HepG2 (cell line): ENCODE measurements at regions not wholly inside any gene's neighbourhood (a gene's known extent, or its start where the extent isn't known, plus 50 kb on each side); places are given as distances from the start of the nearest gene placed in this dataset.

Source experiments
- ATAC-seq: fragments of 200-7000 bp; cut with Tn5 transposase; 3 replicates; pipeline ENCODE4 v1.9.1; 2020; ENCODE audit warnings: mild to moderate bottlenecking, moderate library complexity
- BruUV-seq: library from RNA; stranded (reverse); fragments of 400-500 nt; replicated peaks from 2 replicates; lab custom pipeline; 2021; lab: Mats Ljungman, UMichigan
- CTCF ChIA-PET: fragments of 300-600 bp; formaldehyde crosslinking; extraction: SDS; loops from one replicate; lab custom pipeline; 2021; ENCODE audit warnings: low total read pairs, inconsistent platforms, low intra/inter-chr PET ratio; lab: Yijun Ruan, JAX
- POLR2A ChIA-PET: fragments of 350-600 bp; sonication (Branson Sonifier 250); formaldehyde crosslinking; loops from one replicate; lab custom pipeline; 2020; ENCODE audit warnings: antibody characterized with exemption, inconsistent platforms; lab: Yijun Ruan, JAX
- DNase-seq: peaks from one replicate; pipeline ENCODE4 v3.0.0-alpha.2; 2015; ENCODE audit warnings: low spot score
- FAIRE-seq: peaks from 3 replicates; lab custom pipeline; 2011; peaks lifted over from hg19 to GRCh38; lab: Jason Lieb, UNC
- H2AFZ ChIP-seq: one replicate; pipeline ENCODE4 v1.6.1; 2011; ENCODE audit warnings: low read length, inconsistent platforms
- H3K27ac ChIP-seq: fragments of 300-600 bp; 3 replicates; pipeline ENCODE4 v1.8.0; 2011; ENCODE audit warnings: mixed run types, mild to moderate bottlenecking, mixed read lengths, low read length, inconsistent platforms; ENCODE audit not compliant: insufficient read depth; ENCODE audit errors: extremely low read length
- H3K27me3 ChIP-seq, 2 experiments: fragments of 200-600 bp in 1 of 2; 2 replicates in 1 of 2; 3 replicates in 1 of 2; pipeline versions ENCODE4 v1.6.0 to v1.8.0; 2011; ENCODE audit warnings: low read length in 2 of 2, mild to moderate bottlenecking in 2 of 2, moderate library complexity in 2 of 2, inconsistent platforms in 1 of 2; ENCODE audit not compliant: insufficient read depth in 2 of 2, control insufficient read depth in 1 of 2
- H3K36me3 ChIP-seq, 2 experiments: fragments of 200-600 bp in 1 of 2; replicated peaks in 1 of 2; 2 replicates in 1 of 2; 3 replicates in 1 of 2; pipeline versions ENCODE4 v1.5.1 to v1.8.0; 2011; ENCODE audit warnings: low read length in 2 of 2, inconsistent platforms in 1 of 2; ENCODE audit not compliant: insufficient read depth in 2 of 2, control insufficient read depth in 1 of 2
- H3K4me1 ChIP-seq: 2 replicates; pipeline ENCODE4 v1.5.1; 2012; ENCODE audit warnings: low read length, inconsistent platforms; ENCODE audit not compliant: insufficient read depth
- H3K4me2 ChIP-seq: 2 replicates; pipeline ENCODE4 v1.6.0; 2011; ENCODE audit warnings: low read depth, low read length, inconsistent platforms
- H3K4me3 ChIP-seq, 3 experiments: fragments of 200-600 bp in 1 of 3; sonication (generic), shearing (Covaris generic) in 1 of 3; replicated peaks in 1 of 3; 2 replicates each; pipeline ENCODE4 v1.5.1; 2011 to 2016; ENCODE audit warnings: low read length in 3 of 3, inconsistent platforms in 2 of 3, low read depth in 2 of 3, mild to moderate bottlenecking in 2 of 3, control low read depth in 1 of 3, mixed read lengths in 1 of 3; ENCODE audit not compliant: insufficient read depth in 1 of 3
- H3K79me2 ChIP-seq: one replicate; pipeline ENCODE4 v1.6.1; 2011; ENCODE audit warnings: low read length, inconsistent platforms; ENCODE audit not compliant: insufficient read depth
- H3K9ac ChIP-seq: 2 replicates; pipeline ENCODE4 v1.6.0; 2011; ENCODE audit warnings: mild to moderate bottlenecking, low read depth, low read length, inconsistent platforms; ENCODE audit not compliant: insufficient read depth
- H3K9me3 ChIP-seq: 2 replicates; pipeline ENCODE4 v1.5.1; 2012; ENCODE audit warnings: mild to moderate bottlenecking, low read length
- H4K20me1 ChIP-seq: 2 replicates; pipeline ENCODE4 v1.6.0; 2011; ENCODE audit warnings: inconsistent platforms, mild to moderate bottlenecking, low read length, moderate library complexity; ENCODE audit not compliant: insufficient read depth
- CHCHD3 ChIP-seq: sonication (generic); formaldehyde crosslinking; IDR thresholded peaks from 2 replicates; pipeline ENCODE4 v1.8.0; 2022; ENCODE audit warnings: mild to moderate bottlenecking, missing genetic modification reagents, moderate library complexity
- ETV6 ChIP-seq: sonication (generic); formaldehyde crosslinking; conservative IDR thresholded peaks from 2 replicates; pipeline ENCODE4 v1.4.0; 2020; ENCODE audit warnings: missing genetic modification reagents
- HOMEZ ChIP-seq: IDR thresholded peaks from 2 replicates; pipeline ENCODE4 v1.6.1; 2016; ENCODE audit warnings: low read depth
- KDM4B ChIP-seq: sonication (generic); formaldehyde crosslinking; IDR thresholded peaks from 2 replicates; pipeline ENCODE4 v1.4.0; 2020; ENCODE audit warnings: missing genetic modification reagents
- MATR3 ChIP-seq: sonication (generic); formaldehyde crosslinking; IDR thresholded peaks from 2 replicates; pipeline ENCODE4 v1.4.0; 2020; ENCODE audit warnings: missing genetic modification reagents
- MED1 ChIP-seq: sonication (generic); formaldehyde crosslinking; IDR thresholded peaks from 2 replicates; pipeline ENCODE4 v1.4.0; 2020; ENCODE audit warnings: missing genetic modification reagents
- MZF1 ChIP-seq: sonication (generic); formaldehyde crosslinking; IDR thresholded peaks from 2 replicates; pipeline ENCODE4 v1.8.1; 2023; ENCODE audit warnings: mild to moderate bottlenecking, missing genetic modification reagents, borderline replicate concordance
- NR3C1 ChIP-seq: sonication (generic); formaldehyde crosslinking; IDR thresholded peaks from 2 replicates; pipeline ENCODE4 v1.4.0; 2020; ENCODE audit warnings: missing genetic modification reagents
- POLR2AphosphoS2 ChIP-seq: IDR thresholded peaks from 2 replicates; pipeline ENCODE4 v1.6.1; 2011; ENCODE audit warnings: low read depth, low read length, improper control_type of control experiment
- RARG ChIP-seq: sonication (generic); formaldehyde crosslinking; IDR thresholded peaks from 2 replicates; pipeline ENCODE4 v1.4.0; 2020; ENCODE audit warnings: low read depth, mild to moderate bottlenecking, missing genetic modification reagents
- SALL1 ChIP-seq: sonication (generic); formaldehyde crosslinking; IDR thresholded peaks from 2 replicates; pipeline ENCODE4 v1.8.0; 2022; ENCODE audit warnings: mild to moderate bottlenecking, missing genetic modification reagents
- SNAPC5 ChIP-seq: sonication (generic); formaldehyde crosslinking; IDR thresholded peaks from 2 replicates; pipeline ENCODE4 v1.8.1; 2023; ENCODE audit warnings: mild to moderate bottlenecking, missing genetic modification reagents, borderline replicate concordance
- ZNF207 ChIP-seq: fragments of 450-650 bp; IDR thresholded peaks from 2 replicates; pipeline ENCODE4 v1.6.1; 2016; ENCODE audit warnings: antibody characterized with exemption, borderline replicate concordance
- ZNF326 ChIP-seq: sonication (generic); formaldehyde crosslinking; IDR thresholded peaks from 2 replicates; pipeline ENCODE4 v1.4.0; 2020; ENCODE audit warnings: missing genetic modification reagents, borderline replicate concordance
- ZNF367 ChIP-seq: sonication (generic); formaldehyde crosslinking; IDR thresholded peaks from 2 replicates; pipeline ENCODE4 v1.4.0; 2020; ENCODE audit warnings: missing genetic modification reagents, borderline replicate concordance
- ZNF501 ChIP-seq: sonication (generic); formaldehyde crosslinking; IDR thresholded peaks from 2 replicates; pipeline ENCODE4 v1.5.1; 2020; ENCODE audit warnings: mild to moderate bottlenecking, moderate library complexity, missing genetic modification reagents
- ZNF510 ChIP-seq: sonication (generic); formaldehyde crosslinking; IDR thresholded peaks from 2 replicates; pipeline ENCODE4 v1.4.0; 2020; ENCODE audit warnings: low read depth, mild to moderate bottlenecking, missing genetic modification reagents
- WGBS: methylation state at CpG from one replicate; pipeline ENCODE4 v1.1.6; 2017; ENCODE audit warnings: low lambda C conversion rate; 5-methylcytosine and 5-hydroxymethylcytosine counted together
- in situ Hi-C: cut with HindIII; loops from 2 replicates; pipeline ENCODE4 v1.10.0; 2017; ENCODE audit warnings: low pct_unique_long_range_greater_than_20kb; ENCODE audit not compliant: extremely low pct_ligation_motif_present
- intact Hi-C: fragments of 100-400 bp; cut with micrococcal nuclease; formaldehyde crosslinking; loops from one replicate; pipeline ENCODE4 v1.10.0; 2022; ENCODE audit not compliant: unreplicated experiment
- TF ChIP-seq, protein P1 (sequence below): sonication (generic); formaldehyde crosslinking; IDR thresholded peaks from 2 replicates; pipeline ENCODE4 v1.5.0; 2020; ENCODE audit warnings: mild to moderate bottlenecking, missing genetic modification reagents, moderate library complexity

- TF ChIP-seq ETV6 (CRISPR knock-in tag) (no peak), ZNF501 (CRISPR knock-in tag) (no peak), MED1 (no peak), ZNF207 (no peak), RARG (CRISPR knock-in tag) (no peak), KDM4B (CRISPR knock-in tag) (no peak), ZNF510 (CRISPR knock-in tag) (no peak), SNAPC5 (CRISPR knock-in tag) (no peak), ZNF326 (CRISPR knock-in tag) (no peak), MATR3 (CRISPR knock-in tag) (no peak), CHCHD3 (CRISPR knock-in tag) (no peak), NR3C1 (no peak), SALL1 (CRISPR knock-in tag) (no peak), HOMEZ (CRISPR knock-in tag) (no peak), POLR2AphosphoS2 (no peak), MZF1 (CRISPR knock-in tag) (no peak), ZNF367 (CRISPR knock-in tag) (no peak)
- TF ChIP-seq, protein P1, sequence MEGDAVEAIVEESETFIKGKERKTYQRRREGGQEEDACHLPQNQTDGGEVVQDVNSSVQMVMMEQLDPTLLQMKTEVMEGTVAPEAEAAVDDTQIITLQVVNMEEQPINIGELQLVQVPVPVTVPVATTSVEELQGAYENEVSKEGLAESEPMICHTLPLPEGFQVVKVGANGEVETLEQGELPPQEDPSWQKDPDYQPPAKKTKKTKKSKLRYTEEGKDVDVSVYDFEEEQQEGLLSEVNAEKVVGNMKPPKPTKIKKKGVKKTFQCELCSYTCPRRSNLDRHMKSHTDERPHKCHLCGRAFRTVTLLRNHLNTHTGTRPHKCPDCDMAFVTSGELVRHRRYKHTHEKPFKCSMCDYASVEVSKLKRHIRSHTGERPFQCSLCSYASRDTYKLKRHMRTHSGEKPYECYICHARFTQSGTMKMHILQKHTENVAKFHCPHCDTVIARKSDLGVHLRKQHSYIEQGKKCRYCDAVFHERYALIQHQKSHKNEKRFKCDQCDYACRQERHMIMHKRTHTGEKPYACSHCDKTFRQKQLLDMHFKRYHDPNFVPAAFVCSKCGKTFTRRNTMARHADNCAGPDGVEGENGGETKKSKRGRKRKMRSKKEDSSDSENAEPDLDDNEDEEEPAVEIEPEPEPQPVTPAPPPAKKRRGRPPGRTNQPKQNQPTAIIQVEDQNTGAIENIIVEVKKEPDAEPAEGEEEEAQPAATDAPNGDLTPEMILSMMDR = no peak
- H3K9me3 ChIP-seq = no peaks in the 10 kb centered on the region
- H3K4me2 ChIP-seq = no peak overlapping the region
- no peaks in the 10 kb centered on the region for H3K36me3 ChIP-seq
- CTCF ChIA-PET = no interaction called here
- H2AFZ ChIP-seq = no peak overlapping the region
- no peak overlapping the region for H3K4me3 ChIP-seq
- H3K9ac ChIP-seq = no peak overlapping the region
- BruUV-seq = no TSS peak
- 48% methylated on average over 1 of the region's 1 CpG for WGBS
- H4K20me1 ChIP-seq = no peaks in the 10 kb centered on the region
- in situ Hi-C loops = no loop called here
- H3K27me3 ChIP-seq = peaks cover 0 to 14% of the 10 kb centered on the region in 2 experiments; a peak in 1 of 5 replicates
- no peaks in the 10 kb centered on the region for H3K4me1 ChIP-seq
- intact Hi-C loops = no loop called here
- no peak overlapping the region for H3K27ac ChIP-seq
- FAIRE-seq = no peak
- POLR2A ChIA-PET = no interaction called here
- no peak for ATAC-seq
- no peak for DNase-seq
- H3K79me2 ChIP-seq = no peaks in the 10 kb centered on the region
Measured at GRCh38 chr2:11963966-11964365, 217.5 kb downstream of the LPIN1 start.
